ENCODE measurements at regions not wholly inside any gene's neighbourhood (a gene's known extent, or its start where the extent isn't known, plus 50 kb on each side); places are given as distances from the start of the nearest gene placed in this dataset.

DNA sequence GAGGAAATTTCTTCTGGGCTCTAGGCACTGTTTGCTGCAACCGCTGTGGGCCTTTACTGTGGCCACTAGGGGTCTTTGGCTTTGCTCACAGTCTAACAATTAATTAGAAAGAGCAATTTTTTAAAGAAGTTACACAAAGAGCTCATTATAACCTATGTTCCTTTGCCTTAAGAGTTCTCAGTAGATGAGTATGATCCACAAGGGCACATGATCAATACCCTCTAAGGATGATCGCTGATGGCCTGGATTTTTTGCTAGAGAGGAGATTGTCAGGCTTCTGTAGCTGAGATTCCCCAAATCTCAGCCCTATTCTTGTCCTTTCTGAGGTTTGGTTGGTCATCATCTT lies 80.8 kb upstream of the RHOBTB1 start:
- Histone ChIP-seq H3K4me1 (no peaks in the 10 kb centered on the region), H3K36me3 (no peaks in the 10 kb centered on the region), H3K9me3 (no peaks in the 10 kb centered on the region), H3K27me3 (no peaks in the 10 kb centered on the region), H3K27ac (no peak overlapping the region), H3K4me3 (no peak overlapping the region)
- TF ChIP-seq, protein P1, sequence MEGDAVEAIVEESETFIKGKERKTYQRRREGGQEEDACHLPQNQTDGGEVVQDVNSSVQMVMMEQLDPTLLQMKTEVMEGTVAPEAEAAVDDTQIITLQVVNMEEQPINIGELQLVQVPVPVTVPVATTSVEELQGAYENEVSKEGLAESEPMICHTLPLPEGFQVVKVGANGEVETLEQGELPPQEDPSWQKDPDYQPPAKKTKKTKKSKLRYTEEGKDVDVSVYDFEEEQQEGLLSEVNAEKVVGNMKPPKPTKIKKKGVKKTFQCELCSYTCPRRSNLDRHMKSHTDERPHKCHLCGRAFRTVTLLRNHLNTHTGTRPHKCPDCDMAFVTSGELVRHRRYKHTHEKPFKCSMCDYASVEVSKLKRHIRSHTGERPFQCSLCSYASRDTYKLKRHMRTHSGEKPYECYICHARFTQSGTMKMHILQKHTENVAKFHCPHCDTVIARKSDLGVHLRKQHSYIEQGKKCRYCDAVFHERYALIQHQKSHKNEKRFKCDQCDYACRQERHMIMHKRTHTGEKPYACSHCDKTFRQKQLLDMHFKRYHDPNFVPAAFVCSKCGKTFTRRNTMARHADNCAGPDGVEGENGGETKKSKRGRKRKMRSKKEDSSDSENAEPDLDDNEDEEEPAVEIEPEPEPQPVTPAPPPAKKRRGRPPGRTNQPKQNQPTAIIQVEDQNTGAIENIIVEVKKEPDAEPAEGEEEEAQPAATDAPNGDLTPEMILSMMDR (IDR thresholded peaks at IDR 0.05) = peak in 2 of 4 experiments; percentile 28 to 35
- TF ChIP-seq POLR2A (IDR thresholded peaks at IDR 0.05) = no peak
- no peak for DNase-seq
- intact Hi-C loops (cut with DNase I; ENCODE audit: low total_unique reads) = no loop called here

DNA sequence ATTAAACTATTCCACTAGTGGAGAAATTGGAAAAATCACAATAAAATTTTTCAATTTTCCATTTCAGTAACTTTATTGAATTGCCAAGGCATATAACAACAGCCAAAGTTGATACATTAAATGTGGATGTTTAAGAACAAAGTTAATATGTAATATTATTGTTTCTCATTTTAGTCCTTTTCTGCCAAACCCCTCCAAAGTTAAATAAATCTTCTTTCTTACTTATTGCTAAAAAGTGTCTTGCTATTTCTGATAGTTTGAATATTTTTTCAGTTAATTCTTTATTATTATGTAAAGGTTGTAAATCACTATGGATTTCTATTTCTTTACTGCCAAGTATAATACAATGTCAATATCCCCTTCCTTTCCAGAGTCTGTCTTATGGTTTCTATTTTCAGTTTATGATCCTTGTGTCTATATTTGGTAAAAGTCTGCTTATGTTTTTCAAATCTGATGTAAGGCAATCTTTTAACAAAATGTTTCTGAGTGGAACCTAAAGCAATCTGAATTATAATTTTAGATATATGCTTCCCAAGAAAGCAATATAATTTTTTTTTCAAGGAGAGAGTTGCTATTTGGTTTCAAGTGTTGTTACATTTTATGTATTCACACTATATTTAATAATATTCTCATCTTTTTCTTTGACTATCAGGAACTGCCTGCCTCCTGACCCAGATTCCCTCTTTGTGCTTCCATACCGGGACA lies 80.3 kb upstream of the RHOBTB1 start:
- H3K36me3 ChIP-seq = no peaks in the 10 kb centered on the region
- no peak overlapping the region for H3K27ac ChIP-seq
- H3K27me3 ChIP-seq = no peaks in the 10 kb centered on the region
- intact Hi-C loops (cut with DNase I; ENCODE audit: low total_unique reads) = no loop called here
- H3K4me1 ChIP-seq = no peaks in the 10 kb centered on the region
- TF ChIP-seq, protein P1 (IDR thresholded peaks at IDR 0.05) = no peak
- TF ChIP-seq POLR2A (IDR thresholded peaks at IDR 0.05) = no peak
- H3K9me3 ChIP-seq = no peaks in the 10 kb centered on the region
- H3K4me3 ChIP-seq = no peak overlapping the region
- no peak for DNase-seq

DNA sequence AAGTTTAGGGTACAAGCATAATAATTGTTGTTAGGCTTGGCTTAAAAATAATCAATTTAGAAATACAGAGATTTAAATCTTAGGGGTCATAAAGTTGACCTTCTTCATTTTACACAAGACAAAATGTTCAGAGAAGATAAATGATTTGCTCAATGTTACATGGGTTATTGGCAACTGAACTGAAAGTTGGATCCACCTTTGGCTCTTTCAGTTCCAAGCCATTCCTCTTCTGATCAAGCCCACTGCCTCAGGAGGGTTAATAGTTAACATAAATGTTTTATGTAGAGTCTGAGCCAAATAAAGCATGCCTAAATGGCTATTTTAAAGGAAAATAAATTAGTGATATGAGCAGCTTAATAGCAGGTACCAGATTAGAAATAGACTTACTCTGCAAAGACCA lies 79.1 kb upstream of the RHOBTB1 start:
- no peaks in the 10 kb centered on the region for H3K27me3 ChIP-seq
- H3K36me3 ChIP-seq = no peaks in the 10 kb centered on the region
- no peak overlapping the region for H3K27ac ChIP-seq
- H3K9me3 ChIP-seq = no peaks in the 10 kb centered on the region
- H3K4me3 ChIP-seq = no peak overlapping the region
- TF ChIP-seq POLR2A (IDR thresholded peaks at IDR 0.05) = no peak
- TF ChIP-seq, protein P1 (IDR thresholded peaks at IDR 0.05) = no peak
- no peaks in the 10 kb centered on the region for H3K4me1 ChIP-seq
- intact Hi-C loops (cut with DNase I; ENCODE audit: low total_unique reads) = no loop called here
- no peak for DNase-seq

DNA sequence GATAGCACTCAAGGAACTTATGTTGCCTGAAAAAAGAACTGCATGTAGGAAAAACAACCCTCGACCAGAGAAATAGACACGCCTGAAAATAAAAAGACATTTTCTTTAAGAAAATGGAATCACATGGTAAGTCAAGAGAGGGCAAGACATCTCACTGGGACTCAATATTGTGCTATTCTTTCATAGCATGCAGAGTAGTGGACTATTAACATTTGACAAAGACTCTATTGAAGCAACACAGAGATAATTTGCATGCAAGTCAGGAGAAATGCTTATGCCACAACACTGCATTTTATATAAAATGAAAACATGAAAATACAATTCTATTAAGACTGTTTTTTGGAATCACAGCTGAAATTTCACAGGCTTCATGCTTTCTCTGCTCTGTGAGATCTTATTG lies 77.9 kb upstream of the RHOBTB1 start:
- Histone ChIP-seq H3K9me3 (no peaks in the 10 kb centered on the region), H3K36me3 (no peaks in the 10 kb centered on the region), H3K27ac (no peak overlapping the region), H3K4me3 (no peak overlapping the region), H3K27me3 (no peaks in the 10 kb centered on the region), H3K4me1 (no peaks in the 10 kb centered on the region)
- no peak for DNase-seq
- intact Hi-C loops (cut with DNase I; ENCODE audit: low total_unique reads) = no loop called here
- TF ChIP-seq, protein P1 (IDR thresholded peaks at IDR 0.05) = no peak
- no peak for TF ChIP-seq POLR2A (IDR thresholded peaks at IDR 0.05)

DNA sequence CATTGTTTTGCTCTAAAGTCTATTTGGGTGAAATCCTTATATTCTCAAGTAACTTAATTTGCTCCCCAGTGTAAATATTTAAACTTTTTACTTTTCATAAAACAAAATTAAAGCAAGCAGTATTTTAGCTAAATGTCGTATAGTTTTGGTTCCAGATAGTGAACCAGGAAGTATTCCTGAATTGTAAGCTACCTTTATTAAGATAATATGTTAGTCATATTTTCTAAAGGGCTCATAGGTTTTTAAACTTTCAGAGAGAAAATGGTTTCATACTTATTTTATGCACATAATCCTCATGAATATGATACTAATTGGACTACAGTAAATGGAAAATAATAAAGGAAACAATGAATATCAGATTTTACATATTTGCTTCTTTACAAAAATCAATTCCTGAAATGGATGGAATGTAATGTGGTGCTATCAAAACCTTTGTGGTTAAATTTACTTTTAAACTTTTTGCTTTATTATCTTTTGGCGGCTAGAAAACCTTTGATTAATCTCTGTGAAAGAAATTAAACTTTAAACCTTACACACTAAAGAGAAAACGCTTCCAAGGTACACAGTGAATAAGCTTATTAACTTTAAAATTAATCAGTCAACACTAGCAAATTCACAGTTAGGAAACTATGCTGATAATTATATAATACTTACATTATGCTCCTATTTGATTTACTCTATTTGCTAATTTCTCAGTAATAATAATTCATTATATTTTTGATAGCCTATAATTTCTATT lies 76.6 kb upstream of the RHOBTB1 start:
- Histone ChIP-seq H3K4me1 (no peaks in the 10 kb centered on the region), H3K27ac (no peak overlapping the region), H3K36me3 (no peaks in the 10 kb centered on the region), H3K9me3 (no peaks in the 10 kb centered on the region), H3K4me3 (no peak overlapping the region), H3K27me3 (no peaks in the 10 kb centered on the region)
- intact Hi-C loops (cut with DNase I; ENCODE audit: low total_unique reads) = no loop called here
- TF ChIP-seq, protein P1 (IDR thresholded peaks at IDR 0.05) = no peak
- TF ChIP-seq POLR2A (IDR thresholded peaks at IDR 0.05) = no peak
- no peak for DNase-seq

Measured in uterus (tissue), 3 donors.